ENCODE measurements at regions not wholly inside any gene's neighbourhood (a gene's known extent, or its start where the extent isn't known, plus 50 kb on each side); places are given as distances from the start of the nearest gene placed in this dataset.

DNA sequence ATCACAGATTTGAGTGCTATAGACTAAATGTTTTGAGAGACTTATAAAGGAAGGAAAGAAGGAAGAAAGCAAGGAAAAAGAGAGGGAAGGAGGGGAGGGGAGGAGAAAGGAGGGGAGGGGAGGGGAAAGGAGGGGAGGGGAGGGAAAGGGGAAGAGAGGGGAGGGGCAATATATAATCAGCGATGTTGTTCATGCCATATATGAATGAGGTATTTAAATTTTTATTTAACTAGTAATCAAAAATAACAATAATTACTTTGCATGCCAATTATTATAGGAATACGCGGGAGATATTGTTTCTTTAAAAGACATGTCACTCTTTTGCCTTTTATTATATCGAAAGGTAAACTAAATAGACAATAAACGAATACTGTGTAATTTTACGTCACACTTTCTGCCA lies 1029.7 kb downstream of the FAT4 start:
- no peaks in the 10 kb centered on the region for H3K36me3 Mint-ChIP-seq (ENCODE audit: low read depth)
- no peak overlapping the region for H3K4me3 Mint-ChIP-seq
- H3K9me3 Mint-ChIP-seq = no peaks in the 10 kb centered on the region
- no peaks in the 10 kb centered on the region for H3K4me1 Mint-ChIP-seq
- H3K27me3 Mint-ChIP-seq (ENCODE audit: low read depth) = no peaks in the 10 kb centered on the region
- no peak for TF ChIP-seq CTCF (IDR thresholded peaks at IDR 0.05; ENCODE audit: unreplicated experiment in 3 of 3)
- H3K27ac Mint-ChIP-seq = no peak overlapping the region

- H3K27ac Mint-ChIP-seq = no peak overlapping the region
- no peak for TF ChIP-seq CTCF (IDR thresholded peaks at IDR 0.05; ENCODE audit: unreplicated experiment in 3 of 3)
- H3K27me3 Mint-ChIP-seq (ENCODE audit: low read depth) = no peaks in the 10 kb centered on the region
- no peaks in the 10 kb centered on the region for H3K9me3 Mint-ChIP-seq
- H3K36me3 Mint-ChIP-seq (ENCODE audit: low read depth) = no peaks in the 10 kb centered on the region
- no peaks in the 10 kb centered on the region for H3K4me1 Mint-ChIP-seq
- no peak overlapping the region for H3K4me3 Mint-ChIP-seq
Observed at GRCh38 chr4:126346654-126347053, 1031.9 kb downstream of the FAT4 start.

DNA sequence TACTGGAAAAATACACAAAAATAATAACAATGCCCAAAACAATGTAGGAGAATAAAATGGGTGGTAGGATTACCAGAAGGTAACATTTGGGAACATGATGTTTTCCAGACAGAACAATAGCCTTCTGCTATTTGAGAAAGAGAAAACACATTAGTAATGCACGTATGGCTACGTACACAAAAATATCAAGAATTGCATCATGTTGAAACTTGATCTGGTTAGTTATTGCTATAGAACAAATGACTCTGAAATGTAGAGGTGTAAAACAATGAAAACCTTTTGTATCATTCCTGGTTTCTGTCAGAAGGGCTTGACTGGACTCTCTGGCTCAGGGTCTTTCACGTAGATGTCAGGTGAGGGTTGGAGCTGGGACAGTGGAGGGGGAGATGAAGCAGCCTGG lies 1040.0 kb downstream of the FAT4 start:
- no peaks in the 10 kb centered on the region for H3K36me3 Mint-ChIP-seq (ENCODE audit: low read depth)

DNA sequence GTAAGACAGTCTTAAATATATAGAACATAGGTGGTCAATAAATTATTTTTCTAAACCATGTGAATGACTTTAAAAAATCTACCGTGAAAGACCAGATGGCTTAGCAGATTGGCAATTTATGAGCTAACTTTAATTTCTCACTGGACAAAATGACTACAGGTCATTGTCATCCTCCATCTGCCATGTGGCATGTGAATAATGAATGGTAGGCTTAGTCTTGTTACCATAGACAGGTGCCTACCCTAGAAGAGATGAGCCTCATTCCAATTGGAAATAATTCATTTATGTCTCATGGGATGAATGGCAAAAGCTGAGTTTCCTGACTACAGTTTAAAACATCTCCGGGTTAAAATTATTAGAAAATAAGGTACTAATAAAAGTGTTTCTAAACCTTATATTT lies 1043.3 kb downstream of the FAT4 start:
- Mint-ChIP-seq H3K4me1 (no peaks in the 10 kb centered on the region), H3K9me3 (no peaks in the 10 kb centered on the region), H3K36me3 (ENCODE audit: low read depth) (no peaks in the 10 kb centered on the region), H3K27ac (no peak overlapping the region), H3K4me3 (no peak overlapping the region), H3K27me3 (ENCODE audit: low read depth) (no peaks in the 10 kb centered on the region)
- no peak for TF ChIP-seq CTCF (IDR thresholded peaks at IDR 0.05; ENCODE audit: unreplicated experiment in 3 of 3)

More for the DNA sequence above, 1040.0 kb downstream of the FAT4 start:
- Mint-ChIP-seq H3K27me3 (ENCODE audit: low read depth) (no peaks in the 10 kb centered on the region), H3K4me3 (no peak overlapping the region), H3K4me1 (no peaks in the 10 kb centered on the region), H3K9me3 (no peaks in the 10 kb centered on the region), H3K27ac (no peak overlapping the region)
- no peak for TF ChIP-seq CTCF (IDR thresholded peaks at IDR 0.05; ENCODE audit: unreplicated experiment in 3 of 3)

- H3K4me3 Mint-ChIP-seq = no peak overlapping the region
- no peak for TF ChIP-seq CTCF (IDR thresholded peaks at IDR 0.05; ENCODE audit: unreplicated experiment in 3 of 3)
- no peak overlapping the region for H3K27ac Mint-ChIP-seq
- H3K36me3 Mint-ChIP-seq (ENCODE audit: low read depth) = no peaks in the 10 kb centered on the region
- H3K4me1 Mint-ChIP-seq = peaks cover 17% of the 10 kb centered on the region
- no peaks in the 10 kb centered on the region for H3K27me3 Mint-ChIP-seq (ENCODE audit: low read depth)
- no peaks in the 10 kb centered on the region for H3K9me3 Mint-ChIP-seq
Observed at GRCh38 chr4:126361287-126361686, 1046.5 kb downstream of the FAT4 start.

DNA sequence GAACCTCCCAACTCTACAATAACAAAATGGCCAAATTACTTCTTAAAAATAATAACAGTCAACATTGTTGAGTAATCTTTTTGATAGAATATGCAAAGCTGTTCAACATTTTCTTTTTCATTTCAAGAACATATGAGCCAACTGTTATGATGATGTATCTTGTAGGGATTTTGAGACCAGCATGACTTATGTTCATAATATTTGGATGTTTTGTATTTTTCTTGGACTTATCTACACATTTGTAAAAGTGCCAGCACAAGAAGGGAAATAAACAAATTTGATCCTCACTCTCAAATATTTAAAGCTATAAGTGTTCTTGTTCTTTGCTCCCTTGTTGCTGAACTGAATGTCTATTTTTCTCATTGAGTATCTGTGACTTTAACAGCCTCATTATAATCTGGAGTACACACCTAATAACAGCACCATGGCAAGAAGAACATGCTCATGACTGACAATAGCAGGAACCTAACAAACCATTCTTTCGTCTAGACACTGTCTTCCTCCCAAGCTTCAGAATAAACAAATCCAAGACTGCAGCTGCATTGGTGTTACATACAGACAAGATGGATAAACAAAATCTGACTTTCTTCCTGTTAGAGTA lies 1049.7 kb downstream of the FAT4 start:
- H3K9me3 Mint-ChIP-seq = no peaks in the 10 kb centered on the region
- H3K27ac Mint-ChIP-seq = peak overlapping the region in 2 of 3 experiments; percentile 65 to 94
- no peak for TF ChIP-seq CTCF (IDR thresholded peaks at IDR 0.05; ENCODE audit: unreplicated experiment in 3 of 3)
- peaks cover 27% of the 10 kb centered on the region for H3K4me1 Mint-ChIP-seq
- H3K27me3 Mint-ChIP-seq (ENCODE audit: low read depth) = no peaks in the 10 kb centered on the region
- no peak overlapping the region for H3K4me3 Mint-ChIP-seq
- H3K36me3 Mint-ChIP-seq (ENCODE audit: low read depth) = no peaks in the 10 kb centered on the region

Data from nephron (organoid).